RWPE2 (cell line): ENCODE measurements at regions not wholly inside any gene's neighbourhood (a gene's known extent, or its start where the extent isn't known, plus 50 kb on each side); places are given as distances from the start of the nearest gene placed in this dataset.

Experiments used
- ATAC-seq: fragments of 200-7000 bp; cut with Tn5 transposase; 3 replicates; pipeline ENCODE4 v1.9.1; 2021; ENCODE audit warnings: low read depth
- DNase-seq: peaks from one replicate; pipeline ENCODE4 v3.0.0-alpha.2; 2020; ENCODE audit warnings: low spot score
- H3K27ac ChIP-seq: fragments of 450-650 bp; 2 replicates; pipeline ENCODE4 v1.5.1; 2017; ENCODE audit warnings: mild to moderate bottlenecking; ENCODE audit not compliant: poor library complexity, severe bottlenecking
- H3K27me3 ChIP-seq: fragments of 250-450 bp; sonication (Bioruptor Pico); 2 replicates; pipeline ENCODE4 v1.5.1; 2021; ENCODE audit warnings: mild to moderate bottlenecking, moderate library complexity; ENCODE audit not compliant: insufficient read depth, poor library complexity, severe bottlenecking
- H3K36me3 ChIP-seq: fragments of 250-450 bp; sonication (Bioruptor Pico); 2 replicates; pipeline ENCODE4 v1.5.1; 2020; ENCODE audit warnings: low read depth, mild to moderate bottlenecking, moderate library complexity
- H3K4me1 ChIP-seq: fragments of 250-450 bp; sonication (Bioruptor Pico); 2 replicates; pipeline ENCODE4 v1.5.1; 2021; ENCODE audit warnings: mild to moderate bottlenecking, moderate library complexity; ENCODE audit not compliant: insufficient read depth, poor library complexity, severe bottlenecking
- H3K4me3 ChIP-seq: fragments of 250-450 bp; sonication (Bioruptor Pico); 2 replicates; pipeline ENCODE4 v1.5.1; 2021; ENCODE audit warnings: mild to moderate bottlenecking, moderate library complexity; ENCODE audit not compliant: severe bottlenecking
- H3K9me3 ChIP-seq: fragments of 250-450 bp; sonication (Bioruptor Pico); 2 replicates; pipeline ENCODE4 v1.5.1; 2021; ENCODE audit warnings: mild to moderate bottlenecking, moderate library complexity; ENCODE audit not compliant: severe bottlenecking
- CTCF ChIP-seq: fragments of 450-650 bp; IDR thresholded peaks from one replicate; pipeline ENCODE4 v1.5.1; 2017; ENCODE audit warnings: mild to moderate bottlenecking, moderate library complexity; ENCODE audit not compliant: poor library complexity, severe bottlenecking

- peak overlapping the region; percentile 14 for H3K27ac ChIP-seq
- DNase-seq (no peak), ATAC-seq (0 out of 3 replicates have a peak, but pooled peaks have one; percentile 17)
- H3K9me3 ChIP-seq, result no peaks in the 10 kb centered on the region
- peaks cover 16% of the 10 kb centered on the region for H3K4me1 ChIP-seq
- no peak for TF ChIP-seq CTCF
- H3K36me3 ChIP-seq, result no peaks in the 10 kb centered on the region
- H3K4me3 ChIP-seq, result no peak overlapping the region
- no peaks in the 10 kb centered on the region for H3K27me3 ChIP-seq
Observed at GRCh38 chr5:56638768-56639238, 176.5 kb upstream of the MAP3K1 start.

GRCh38 chr5:56638061-56638621 is 177.2 kb upstream of the MAP3K1 start:
- DNase-seq, result no peak
- H3K4me3 ChIP-seq, result no peak overlapping the region
- H3K27me3 ChIP-seq, result no peaks in the 10 kb centered on the region
- ATAC-seq, result peak; percentile 72
- no peak for TF ChIP-seq CTCF
- H3K27ac ChIP-seq, result peak overlapping the region; percentile 14
- no peaks in the 10 kb centered on the region for H3K9me3 ChIP-seq
- peaks cover 16% of the 10 kb centered on the region for H3K4me1 ChIP-seq
- no peaks in the 10 kb centered on the region for H3K36me3 ChIP-seq

- H3K27ac ChIP-seq, result peak overlapping the region; percentile 14
- H3K4me1 ChIP-seq, result peaks cover 16% of the 10 kb centered on the region
Observed at GRCh38 chr5:56637321-56637920, 177.9 kb upstream of the MAP3K1 start.

GRCh38 chr5:56633950-56634349 is 181.4 kb upstream of the MAP3K1 start:
- H3K27me3 ChIP-seq, result no peaks in the 10 kb centered on the region
- no peaks in the 10 kb centered on the region for H3K9me3 ChIP-seq
- no peak overlapping the region for H3K27ac ChIP-seq
- no peak for DNase-seq
- ATAC-seq, result no peak
- no peaks in the 10 kb centered on the region for H3K36me3 ChIP-seq
- peaks cover 16% of the 10 kb centered on the region for H3K4me1 ChIP-seq
- no peak overlapping the region for H3K4me3 ChIP-seq
- no peak for TF ChIP-seq CTCF

More at GRCh38 chr5:56637321-56637920, 177.9 kb upstream of the MAP3K1 start:
- DNase-seq (no peak), ATAC-seq (peak; percentile 26; the same call in 1 of the 3 replicates)
- TF ChIP-seq CTCF, result no peak
- no peaks in the 10 kb centered on the region for H3K27me3 ChIP-seq
- no peaks in the 10 kb centered on the region for H3K9me3 ChIP-seq
- H3K36me3 ChIP-seq, result no peaks in the 10 kb centered on the region
- H3K4me3 ChIP-seq, result no peak overlapping the region

- H3K27me3 ChIP-seq, result no peaks in the 10 kb centered on the region
- no peak for TF ChIP-seq CTCF
- DNase-seq, result no peak
- H3K36me3 ChIP-seq, result no peaks in the 10 kb centered on the region
- no peak for ATAC-seq
- H3K27ac ChIP-seq, result no peak overlapping the region
- no peaks in the 10 kb centered on the region for H3K9me3 ChIP-seq
- H3K4me1 ChIP-seq, result peaks cover 9% of the 10 kb centered on the region
- H3K4me3 ChIP-seq, result no peak overlapping the region
Observed at GRCh38 chr5:56632939-56633338, 182.4 kb upstream of the MAP3K1 start.
